Neural cell (in vitro differentiated cells): ENCODE measurements at regions not wholly inside any gene's neighbourhood (a gene's known extent, or its start where the extent isn't known, plus 50 kb on each side); places are given as distances from the start of the nearest gene placed in this dataset.

Source experiments
- H2AFZ ChIP-seq: fragments of 200-600, 300-800 bp; sonication (generic), shearing (Covaris generic); 2 replicates; pipeline ENCODE4 v1.6.0; 2014; ENCODE audit warnings: low read depth, mild to moderate bottlenecking, antibody characterized with exemption, low read length, moderate library complexity
- H3F3A ChIP-seq: fragments of 200-600 bp; shearing (Covaris generic); 2 replicates; pipeline ENCODE4 v1.6.1; 2016; ENCODE audit warnings: mild to moderate bottlenecking, moderate library complexity, mixed read lengths, antibody characterized with exemption, low read length; ENCODE audit not compliant: insufficient read depth, poor library complexity, severe bottlenecking
- H3K27ac ChIP-seq: fragments of 200-600, 300-800 bp; sonication (generic), shearing (Covaris generic); 2 replicates; pipeline ENCODE4 v1.5.1; 2014; ENCODE audit warnings: mild to moderate bottlenecking, low read length, moderate library complexity
- H3K27me3 ChIP-seq: fragments of 300-800, 200-600 bp; sonication (generic), shearing (Covaris generic); 2 replicates; pipeline ENCODE4 v1.6.0; 2014; ENCODE audit warnings: mild to moderate bottlenecking, low read depth, low read length, moderate library complexity; ENCODE audit not compliant: insufficient read depth
- H3K36me3 ChIP-seq: fragments of 300-800, 200-600 bp; sonication (generic), shearing (Covaris generic); 2 replicates; pipeline ENCODE4 v1.5.1; 2014; ENCODE audit warnings: mild to moderate bottlenecking, antibody characterized with exemption, low read length, moderate library complexity; ENCODE audit not compliant: insufficient read depth
- H3K4me2 ChIP-seq: fragments of 300-800, 200-600 bp; sonication (generic), shearing (Covaris generic); 2 replicates; pipeline ENCODE4 v1.6.0; 2014; ENCODE audit warnings: mild to moderate bottlenecking, low read length
- H3K4me3 ChIP-seq: fragments of 300-800, 200-600 bp; sonication (generic), shearing (Covaris generic); 2 replicates; pipeline ENCODE4 v1.5.1; 2014; ENCODE audit warnings: mild to moderate bottlenecking, low read length, moderate library complexity
- H3K79me2 ChIP-seq: fragments of 200-600 bp; shearing (Covaris generic); replicated peaks from 2 replicates; pipeline ENCODE4 v1.6.0; 2014; ENCODE audit warnings: mild to moderate bottlenecking, low read length, moderate library complexity; ENCODE audit not compliant: insufficient read depth
- H3K9ac ChIP-seq: fragments of 300-800, 200-600 bp; sonication (generic), shearing (Covaris generic); 2 replicates; pipeline ENCODE4 v1.6.1; 2016; ENCODE audit warnings: mild to moderate bottlenecking, low read length, mixed read lengths
- H3K9me2 ChIP-seq: fragments of 200-600 bp; shearing (Covaris generic); 2 replicates; pipeline ENCODE4 v1.6.1; 2016; ENCODE audit warnings: mild to moderate bottlenecking, low read length, mixed read lengths; ENCODE audit not compliant: insufficient read depth
- H3K9me3 ChIP-seq: fragments of 200-600, 300-800 bp; sonication (generic), shearing (Covaris generic); 2 replicates; pipeline ENCODE4 v1.6.1; 2016; ENCODE audit warnings: mild to moderate bottlenecking, mixed run types, low read length, moderate library complexity, mixed read lengths
- H4K20me1 ChIP-seq: fragments of 200-600 bp; shearing (Covaris generic); 2 replicates; pipeline ENCODE4 v1.6.1; 2016; ENCODE audit warnings: mild to moderate bottlenecking, mixed run types; ENCODE audit not compliant: insufficient read depth
- CTCF ChIP-seq: fragments of 450-650 bp; IDR thresholded peaks from 2 replicates; pipeline ENCODE4 v1.5.1; 2014; ENCODE audit warnings: antibody characterized with exemption, mild to moderate bottlenecking, moderate library complexity; ENCODE audit not compliant: poor library complexity, severe bottlenecking
- EP300 ChIP-seq: fragments of 450-650 bp; conservative IDR thresholded peaks from 2 replicates; pipeline ENCODE4 v1.6.1; 2014; ENCODE audit warnings: antibody characterized with exemption, mild to moderate bottlenecking, moderate library complexity; ENCODE audit not compliant: poor library complexity, severe bottlenecking
- EZH2 ChIP-seq: fragments of 200-600, 300-800 bp; shearing (Covaris generic), sonication (generic); IDR thresholded peaks from 2 replicates; pipeline ENCODE4 v1.6.1; 2014; ENCODE audit warnings: antibody characterized with exemption, low read length, borderline replicate concordance, mild to moderate bottlenecking; ENCODE audit not compliant: insufficient read depth, poor library complexity, severe bottlenecking
- MXI1 ChIP-seq: fragments of 450-650 bp; conservative IDR thresholded peaks from 2 replicates; pipeline ENCODE4 v1.6.1; 2014; ENCODE audit warnings: antibody characterized with exemption, mild to moderate bottlenecking; ENCODE audit not compliant: poor library complexity, severe bottlenecking
- POLR2AphosphoS5 ChIP-seq: IDR thresholded peaks from 2 replicates; pipeline ENCODE4 v1.6.1; 2012
- RAD21 ChIP-seq: fragments of 450-650 bp; conservative IDR thresholded peaks from 2 replicates; pipeline ENCODE4 v1.6.1; 2014; ENCODE audit warnings: antibody characterized with exemption, mild to moderate bottlenecking, moderate library complexity
- REST ChIP-seq: IDR thresholded peaks from 2 replicates; pipeline ENCODE4 v1.6.1; 2012; ENCODE audit warnings: borderline replicate concordance
- SMC3 ChIP-seq: fragments of 450-650 bp; conservative IDR thresholded peaks from 2 replicates; pipeline ENCODE4 v1.6.1; 2014; ENCODE audit warnings: antibody characterized with exemption, mild to moderate bottlenecking, moderate library complexity; ENCODE audit not compliant: poor library complexity
- TAF1 ChIP-seq: IDR thresholded peaks from 2 replicates; pipeline ENCODE4 v1.6.1; 2012; ENCODE audit warnings: low read depth

- no peak for TF ChIP-seq EZH2
- no peak for TF ChIP-seq SMC3
- TF ChIP-seq RAD21 = no peak
- no peak for TF ChIP-seq EP300
- no peak for TF ChIP-seq CTCF
- TF ChIP-seq POLR2AphosphoS5 = no peak
- TF ChIP-seq MXI1 = no peak
- TF ChIP-seq REST = no peak
- no peak for TF ChIP-seq TAF1
These were observed 1143.4 kb downstream of the ARAP2 start for GRCh38 chr4:35100932-35101331.

GRCh38 chr4:35102066-35102465, 1142.2 kb downstream of the ARAP2 start:
- Histone ChIP-seq H3K4me3 (no peak overlapping the region), H3K4me2 (no peak overlapping the region), H3K27ac (no peak overlapping the region), H3K79me2 (no peaks in the 10 kb centered on the region), H4K20me1 (no peaks in the 10 kb centered on the region), H3K9me2 (no peaks in the 10 kb centered on the region), H3K36me3 (no peaks in the 10 kb centered on the region), H2AFZ (no peak overlapping the region), H3K9ac (no peak overlapping the region), H3F3A (no peaks in the 10 kb centered on the region), H3K27me3 (no peaks in the 10 kb centered on the region), H3K9me3 (no peaks in the 10 kb centered on the region)
- TF ChIP-seq MXI1 (no peak), EZH2 (no peak), RAD21 (no peak), POLR2AphosphoS5 (no peak), EP300 (no peak)

More at GRCh38 chr4:35100932-35101331, 1143.4 kb downstream of the ARAP2 start:
- Histone ChIP-seq H3K27me3 (no peaks in the 10 kb centered on the region), H3K27ac (no peak overlapping the region), H3K36me3 (no peaks in the 10 kb centered on the region), H3K9me3 (no peaks in the 10 kb centered on the region), H2AFZ (no peak overlapping the region), H3K4me3 (no peak overlapping the region), H3K9ac (no peak overlapping the region), H3K9me2 (no peaks in the 10 kb centered on the region), H3K79me2 (no peaks in the 10 kb centered on the region), H3F3A (no peaks in the 10 kb centered on the region), H4K20me1 (no peaks in the 10 kb centered on the region), H3K4me2 (no peak overlapping the region)

GRCh38 chr4:35105486-35105885, 1138.8 kb downstream of the ARAP2 start:
- H2AFZ ChIP-seq = no peak overlapping the region
- H3K79me2 ChIP-seq = no peaks in the 10 kb centered on the region
- H3K36me3 ChIP-seq = no peaks in the 10 kb centered on the region
- H3K9ac ChIP-seq = no peak overlapping the region
- H3K9me3 ChIP-seq = no peaks in the 10 kb centered on the region
- no peak overlapping the region for H3K27ac ChIP-seq
- H3K4me3 ChIP-seq = no peak overlapping the region
- TF ChIP-seq EZH2 = no peak
- TF ChIP-seq POLR2AphosphoS5 = no peak
- TF ChIP-seq MXI1 = no peak
- no peak for TF ChIP-seq REST
- TF ChIP-seq EP300 = no peak
- TF ChIP-seq RAD21 = no peak
- no peak for TF ChIP-seq TAF1
- no peak for TF ChIP-seq SMC3
- TF ChIP-seq CTCF = no peak
- H3K9me2 ChIP-seq = no peaks in the 10 kb centered on the region
- H4K20me1 ChIP-seq = no peaks in the 10 kb centered on the region
- H3K4me2 ChIP-seq = no peak overlapping the region
- H3K27me3 ChIP-seq = no peaks in the 10 kb centered on the region
- H3F3A ChIP-seq = no peaks in the 10 kb centered on the region
